HT1080 (cell line): ENCODE measurements at regions not wholly inside any gene's neighbourhood (a gene's known extent, or its start where the extent isn't known, plus 50 kb on each side); places are given as distances from the start of the nearest gene placed in this dataset.
"Not testable (repeated sequence)": the region's sequence is repeated elsewhere in the genome, so short reads cannot be mapped to it uniquely, and the experiment has no call there.

Experiments
- DNase-seq: peaks from one replicate; pipeline ENCODE4 v3.0.0-alpha.2; 2015; ENCODE audit warnings: low read depth

GRCh38 chr3:107198581-107199181 is 178.6 kb upstream of the CCDC54 start:
- DNase-seq, result no peak

DNA sequence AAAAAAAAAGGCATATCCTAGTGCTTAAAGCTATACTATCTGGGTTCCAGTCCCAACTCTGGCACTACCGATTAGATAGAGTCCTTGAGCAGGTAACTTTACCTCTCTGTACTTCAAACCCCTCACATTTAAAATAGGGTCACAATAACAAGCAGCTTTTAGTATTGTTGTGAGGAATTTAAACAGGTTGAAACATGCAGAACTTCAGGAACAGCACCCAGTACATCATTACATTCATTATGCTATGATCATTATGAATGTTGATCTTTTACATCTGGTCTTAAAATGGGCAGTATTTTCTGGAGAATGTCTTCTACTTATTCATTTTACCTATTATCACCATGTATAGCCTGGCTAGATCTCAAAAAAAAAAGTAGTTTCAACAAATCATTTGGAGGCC is 176.1 kb upstream of the CCDC54 start:
- DNase-seq, result no peak

DNA sequence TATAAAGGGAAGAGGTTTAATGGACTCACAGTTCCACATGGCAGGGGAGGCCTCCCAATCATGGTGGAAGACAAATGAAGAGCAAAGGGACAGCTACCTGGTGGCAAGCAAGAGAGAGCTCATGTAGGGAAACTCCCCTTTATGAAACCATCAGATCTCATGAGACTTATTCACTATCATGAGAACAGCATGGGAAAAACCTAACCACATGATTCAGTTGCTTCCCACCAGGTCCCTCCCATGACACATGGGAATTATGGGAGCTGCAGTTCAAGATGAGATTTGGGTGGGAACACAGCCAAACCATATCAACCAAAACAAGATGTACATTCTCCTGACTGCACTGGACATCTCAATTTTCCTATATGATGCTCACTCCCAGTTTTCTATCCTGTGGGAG is 174.4 kb upstream of the CCDC54 start:
- DNase-seq, result peak; percentile 20

GRCh38 chr3:107204121-107204520 is 173.1 kb upstream of the CCDC54 start:
- DNase-seq, result no peak

GRCh38 chr3:107205358-107205757 is 171.9 kb upstream of the CCDC54 start:
- no peak for DNase-seq

DNA sequence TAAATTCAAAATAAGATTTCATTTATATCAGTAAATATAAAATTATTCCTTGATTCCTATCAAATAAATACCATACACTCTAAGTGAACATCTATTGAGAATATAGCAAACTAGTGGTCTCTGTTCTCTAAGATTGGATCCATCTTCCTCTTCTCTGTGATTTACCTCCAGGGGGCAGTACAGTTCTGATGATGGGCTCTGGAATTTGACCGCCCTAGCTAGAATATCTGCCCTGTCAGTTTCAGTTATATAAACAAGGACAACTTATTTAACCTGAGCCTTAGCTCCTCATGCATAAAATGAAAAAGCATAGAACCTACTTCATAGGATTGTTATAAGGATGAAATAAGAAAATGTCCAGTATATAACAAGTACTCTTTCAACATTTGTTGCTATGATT is 171.1 kb upstream of the CCDC54 start:
- DNase-seq, result peak; percentile 55

DNA sequence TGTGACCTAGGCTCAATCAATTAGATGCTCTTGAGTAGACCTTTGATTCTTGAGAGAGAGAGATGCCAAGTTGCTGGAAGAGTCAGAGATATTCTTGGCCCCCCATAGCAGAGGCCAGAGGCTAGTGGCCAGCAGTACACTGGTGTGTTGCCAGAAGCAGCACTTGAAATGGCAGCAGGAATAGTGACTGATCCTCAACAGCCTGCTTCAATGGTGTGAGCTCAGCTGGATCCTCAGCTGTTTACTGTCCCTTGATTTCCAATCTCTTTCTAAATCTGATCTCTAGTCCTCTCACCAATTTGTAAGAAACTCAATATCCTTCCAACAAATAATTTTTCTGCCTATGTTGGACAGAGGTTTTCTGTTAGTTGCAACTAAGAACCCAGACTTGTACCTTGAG is 170.3 kb upstream of the CCDC54 start:
- no peak for DNase-seq

DNA sequence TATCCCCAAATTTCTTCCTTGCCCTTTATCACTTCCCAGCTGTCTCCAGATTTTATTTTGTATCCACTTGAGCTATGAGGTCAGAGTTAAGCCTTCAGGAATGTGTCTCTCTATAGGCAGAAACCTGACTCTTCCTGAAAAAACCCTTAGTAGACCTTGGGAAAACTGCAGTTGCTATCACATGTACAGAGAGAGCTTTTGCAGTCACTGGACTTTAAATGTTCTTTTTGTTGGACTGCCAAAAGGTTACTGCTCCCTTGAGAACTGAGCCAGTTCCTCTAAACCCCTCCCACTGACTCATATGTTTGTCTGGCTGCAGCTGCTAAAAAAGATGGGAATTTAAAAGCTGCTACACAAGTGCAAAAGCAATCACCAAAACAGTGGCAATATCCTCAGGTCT is 169.1 kb upstream of the CCDC54 start:
- peak; percentile 94 for DNase-seq

DNA sequence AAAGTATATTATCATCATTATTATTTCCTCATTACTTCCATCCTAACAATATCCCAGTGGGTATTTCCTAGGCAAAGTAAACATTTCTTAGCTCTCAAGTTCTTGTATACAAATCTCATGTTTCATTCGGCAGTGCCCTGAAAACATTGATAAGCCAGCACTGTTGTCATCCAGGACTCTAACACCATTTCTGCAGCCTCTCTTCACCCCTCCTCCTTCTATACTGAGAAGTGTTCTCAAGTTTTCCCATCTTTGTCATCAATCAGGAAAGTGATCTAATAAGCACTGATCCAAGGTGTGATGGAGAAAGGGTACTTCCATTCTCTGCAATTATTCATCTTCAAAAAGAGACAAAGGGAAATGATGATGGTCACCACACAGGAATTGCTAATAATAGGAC is 168.4 kb upstream of the CCDC54 start:
- DNase-seq, result no peak

DNA sequence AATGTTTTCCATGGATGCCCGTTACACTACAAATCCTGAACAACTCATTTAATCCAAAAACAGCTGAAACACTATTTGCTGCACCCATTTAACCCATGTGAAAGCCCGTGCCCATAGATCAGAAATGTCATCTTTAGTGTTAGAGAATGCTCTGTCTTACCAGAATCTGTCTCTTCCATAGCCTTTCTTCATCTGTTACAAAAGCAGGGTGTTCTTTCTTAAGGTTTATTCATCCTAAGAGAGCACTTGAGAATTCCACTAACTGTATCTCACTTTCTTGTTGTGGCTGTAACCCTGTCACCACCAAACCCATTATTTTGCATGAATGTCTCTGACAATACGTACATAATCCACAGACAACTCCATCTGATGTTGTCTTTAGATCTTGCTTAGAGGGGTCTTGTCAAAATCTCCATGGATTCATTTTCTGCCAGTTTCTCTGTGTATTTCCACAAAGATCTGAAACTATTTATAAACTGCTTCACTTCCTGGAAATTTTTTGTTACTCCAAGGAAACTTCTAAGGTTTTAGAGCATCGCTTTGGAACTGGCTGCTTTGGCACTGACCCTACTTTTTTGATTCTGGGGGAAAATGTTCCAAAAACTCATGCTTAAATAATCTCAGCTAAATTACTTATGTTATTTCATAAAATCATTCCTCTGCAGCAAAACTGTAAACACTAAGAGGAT is 167.8 kb upstream of the CCDC54 start:
- no peak for DNase-seq

DNA sequence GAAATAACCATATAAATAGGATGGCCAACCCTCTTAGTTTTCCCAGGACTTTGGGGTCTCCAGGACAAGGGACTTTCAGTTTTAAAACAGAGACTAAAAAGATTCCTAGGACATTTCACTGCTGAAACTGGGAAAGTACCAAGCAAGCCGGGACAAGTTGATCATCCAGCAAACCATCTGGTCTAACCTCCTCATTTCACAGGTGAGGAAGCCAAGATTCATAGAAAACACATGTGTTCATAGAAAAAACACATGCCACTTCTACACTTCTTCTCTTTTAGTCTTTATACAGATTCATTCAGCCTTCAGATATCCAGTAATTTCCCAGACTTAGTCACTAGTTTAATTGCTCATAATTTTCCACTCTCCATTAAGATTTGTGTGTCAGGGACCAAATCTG is 165.6 kb upstream of the CCDC54 start:
- DNase-seq, result no peak

- DNase-seq, result no peak
Observed at GRCh38 chr3:107212618-107213017, 164.6 kb upstream of the CCDC54 start.

GRCh38 chr3:107213044-107213669 is 164.1 kb upstream of the CCDC54 start:
- no peak for DNase-seq

- no peak for DNase-seq
Observed at GRCh38 chr3:107216229-107216628, 161.0 kb upstream of the CCDC54 start.

GRCh38 chr3:107216711-107217110 is 160.5 kb upstream of the CCDC54 start:
- DNase-seq, result peak; percentile 58

- DNase-seq, result peak; percentile 70
Observed at GRCh38 chr3:107217172-107217571, 160.1 kb upstream of the CCDC54 start.

GRCh38 chr3:107218864-107219269 is 158.4 kb upstream of the CCDC54 start:
- DNase-seq, result no peak

GRCh38 chr3:107220538-107220937 is 156.7 kb upstream of the CCDC54 start:
- no peak for DNase-seq

DNA sequence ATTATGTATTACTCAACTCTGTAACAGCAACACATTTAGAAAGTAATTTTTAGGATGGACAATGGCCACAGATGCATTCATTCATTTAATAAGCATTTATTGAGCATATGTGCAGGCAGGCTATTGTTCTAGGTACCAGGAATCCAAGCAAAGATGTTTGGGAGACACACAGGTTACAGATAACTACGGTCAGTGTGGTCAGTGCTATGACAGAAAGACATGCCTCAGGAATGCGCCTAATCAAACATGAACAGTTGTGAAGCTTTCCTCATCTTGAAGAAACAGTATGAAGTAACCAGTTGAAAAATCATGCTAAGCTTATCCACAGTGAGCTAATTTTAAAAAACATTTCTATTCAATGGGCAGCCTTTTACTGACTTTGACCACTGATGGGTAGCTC is 155.4 kb upstream of the CCDC54 start:
- no peak for DNase-seq

GRCh38 chr3:107222907-107223306 is 154.3 kb upstream of the CCDC54 start:
- peak; percentile 21 for DNase-seq

GRCh38 chr3:107224026-107224596 is 153.1 kb upstream of the CCDC54 start:
- no peak for DNase-seq

GRCh38 chr3:107227091-107227490 is 150.1 kb upstream of the CCDC54 start:
- no peak for DNase-seq

GRCh38 chr3:107233877-107234276 is 143.4 kb upstream of the CCDC54 start:
- not testable (repeated sequence) for DNase-seq
